Kidney (tissue), 13 donors: ENCODE measurements at regions not wholly inside any gene's neighbourhood (a gene's known extent, or its start where the extent isn't known, plus 50 kb on each side); places are given as distances from the start of the nearest gene placed in this dataset.

Experiments
- DNase-seq, 5 donors: peaks; one replicate each; pipeline ENCODE4 v3.0.0-alpha.2; 2013 to 2020
- FAIRE-seq: peaks from 2 replicates; lab custom pipeline; 2012; peaks lifted over from hg19 to GRCh38; lab: Jason Lieb, UNC
- H3K27ac ChIP-seq, 2 donors: one replicate each; pipeline ENCODE4 v1.7.0; 2013; ENCODE audit warnings: low read depth in 2 of 2, low read length in 2 of 2, inconsistent platforms in 1 of 2
- H3K27me3 ChIP-seq: one replicate; pipeline ENCODE4 v1.7.1; 2013; ENCODE audit warnings: low read length, inconsistent platforms; ENCODE audit not compliant: control insufficient read depth, insufficient read depth
- H3K36me3 ChIP-seq, 3 donors: one replicate each; pipeline versions ENCODE4 v1.7.0 to v1.7.1; 2013; ENCODE audit warnings: low read length in 3 of 3, control low read depth in 1 of 3, inconsistent platforms in 1 of 3; ENCODE audit not compliant: insufficient read depth in 3 of 3, control insufficient read depth in 2 of 3
- H3K4me1 ChIP-seq, 3 donors: one replicate each; pipeline versions ENCODE4 v1.7.0 to v1.7.1; 2013; ENCODE audit warnings: low read length in 3 of 3, inconsistent platforms in 1 of 3, low read depth in 1 of 3; ENCODE audit not compliant: control insufficient read depth in 2 of 3, insufficient read depth in 2 of 3
- H3K4me3 ChIP-seq, 3 donors: one replicate each; pipeline versions ENCODE4 v1.7.0 to v1.8.1; 2013; ENCODE audit warnings: low read length in 3 of 3, control low read depth in 1 of 3, inconsistent platforms in 1 of 3
- H3K9ac ChIP-seq, 3 donors: one replicate each; pipeline versions ENCODE4 v1.7.0 to v1.7.1; 2013; ENCODE audit warnings: low read length in 3 of 3, control low read depth in 1 of 3, inconsistent platforms in 1 of 3
- H3K9me3 ChIP-seq, 3 donors: one replicate each; pipeline versions ENCODE4 v1.7.0 to v1.7.1; 2013; ENCODE audit warnings: low read length in 3 of 3, control low read depth in 1 of 3, inconsistent platforms in 1 of 3; ENCODE audit not compliant: control insufficient read depth in 2 of 3, insufficient read depth in 1 of 3
- CTCF ChIP-seq: IDR thresholded peaks from 3 replicates; pipeline ENCODE4 v1.5.1; 2012; ENCODE audit warnings: mild to moderate bottlenecking, moderate library complexity, borderline replicate concordance; ENCODE audit not compliant: insufficient read depth; ENCODE audit errors: extremely low read depth
- intact Hi-C: fragments of 100-400 bp; cut with DNase I; formaldehyde crosslinking; loops from one replicate; pipeline ENCODE4 v1.11.1; 2022
- donor health status: control.
- donor health status: control.
- donor health status: control.
- donor health status: control.
- donor health status: control.
- donor health status: DM: yes; HTN: yes; CAD: no.
- donor health status: Normal renal cell carcinoma (clear cell type).

- Histone ChIP-seq H3K9ac (no peak overlapping the region), H3K9me3 (peaks cover 0 to 6% (median 4%) of the 10 kb centered on the region in 3 donors), H3K4me3 (no peak overlapping the region), H3K27ac (no peak overlapping the region), H3K27me3 (no peaks in the 10 kb centered on the region), H3K4me1 (no peaks in the 10 kb centered on the region), H3K36me3 (no peaks in the 10 kb centered on the region)
- intact Hi-C loops, result no loop called here
- no peak for FAIRE-seq
- no peak for DNase-seq
- TF ChIP-seq CTCF, result no peak
Observed at GRCh38 chr2:217268978-217269377, 409.1 kb upstream of the TNP1 start.

- no peaks in the 10 kb centered on the region for H3K27me3 ChIP-seq
- intact Hi-C loops, result no loop called here
- DNase-seq, result no peak
- no peaks in the 10 kb centered on the region for H3K4me1 ChIP-seq
- no peaks in the 10 kb centered on the region for H3K36me3 ChIP-seq
- no peak overlapping the region for H3K27ac ChIP-seq
- H3K9me3 ChIP-seq, result peaks cover 0 to 6% (median 4%) of the 10 kb centered on the region in 3 donors
- no peak for FAIRE-seq
- no peak for TF ChIP-seq CTCF
- no peak overlapping the region for H3K9ac ChIP-seq
- no peak overlapping the region for H3K4me3 ChIP-seq
Observed at GRCh38 chr2:217267758-217268157, 407.9 kb upstream of the TNP1 start.

GRCh38 chr2:217263756-217264155 lies 403.9 kb upstream of the TNP1 start:
- Histone ChIP-seq H3K4me3 (no peak overlapping the region), H3K9ac (no peak overlapping the region), H3K36me3 (no peaks in the 10 kb centered on the region), H3K9me3 (peaks cover 0 to 6% (median 4%) of the 10 kb centered on the region in 3 donors), H3K27ac (no peak overlapping the region), H3K27me3 (no peaks in the 10 kb centered on the region), H3K4me1 (no peaks in the 10 kb centered on the region)
- intact Hi-C loops, result no loop called here
- FAIRE-seq, result no peak
- no peak for TF ChIP-seq CTCF
- no peak for DNase-seq

- DNase-seq (no peak), FAIRE-seq (no peak)
- no peak for TF ChIP-seq CTCF
Observed at GRCh38 chr2:217262911-217263310, 403.0 kb upstream of the TNP1 start.

More at GRCh38 chr2:217262911-217263310, 403.0 kb upstream of the TNP1 start:
- peaks cover 0 to 4% (median 3%) of the 10 kb centered on the region in 3 donors for H3K9me3 ChIP-seq
- intact Hi-C loops, result no loop called here
- no peaks in the 10 kb centered on the region for H3K4me1 ChIP-seq
- H3K9ac ChIP-seq, result no peak overlapping the region
- no peak overlapping the region for H3K27ac ChIP-seq
- no peak overlapping the region for H3K4me3 ChIP-seq
- no peaks in the 10 kb centered on the region for H3K27me3 ChIP-seq
- H3K36me3 ChIP-seq, result no peaks in the 10 kb centered on the region
